ENCODE measurements at regions not wholly inside any gene's neighbourhood (a gene's known extent, or its start where the extent isn't known, plus 50 kb on each side); places are given as distances from the start of the nearest gene placed in this dataset.
"Not testable (repeated sequence)": the region's sequence is repeated elsewhere in the genome, so short reads cannot be mapped to it uniquely, and the experiment has no call there.

- H3K27me3 ChIP-seq: no peaks in the 10 kb centered on the region
- no peaks in the 10 kb centered on the region for H3K9me3 ChIP-seq
- peak in 1 of 2 donors; percentile 29 for DNase-seq
- H3K36me3 ChIP-seq: no peaks in the 10 kb centered on the region
- TF ChIP-seq EP300 (IDR thresholded peaks at IDR 0.05) (no peak), POLR2A (IDR thresholded peaks at IDR 0.05) (no peak)
- H3K4me3 ChIP-seq: no peak overlapping the region
- H3K4me1 ChIP-seq: no peaks in the 10 kb centered on the region
- intact Hi-C loops (cut with DNase I; ENCODE audit: low total_unique reads): no loop called here
- 64 to 72% (median 70%) methylated on average over 9 of the region's 9 CpGs for WGBS, 5 donors
- no peak overlapping the region for H3K27ac ChIP-seq
Measured at GRCh38 chr3:18189282-18190050, 235.7 kb downstream of the SATB1 start.

GRCh38 chr3:18188491-18188890 lies 236.6 kb downstream of the SATB1 start:
- WGBS, 5 donors: 73 to 89% (median 81%) methylated on average over 3 of the region's 3 CpGs
- no peaks in the 10 kb centered on the region for H3K4me1 ChIP-seq
- intact Hi-C loops (cut with DNase I; ENCODE audit: low total_unique reads): no loop called here

GRCh38 chr3:18185624-18186023 lies 239.5 kb downstream of the SATB1 start:
- intact Hi-C loops (cut with DNase I; ENCODE audit: low total_unique reads): no loop called here
- DNase-seq: no peak
- TF ChIP-seq POLR2AphosphoS5 (IDR thresholded peaks at IDR 0.05) (no peak), POLR2A (IDR thresholded peaks at IDR 0.05) (no peak)
- H3K9me3 ChIP-seq: no peaks in the 10 kb centered on the region
- H3K4me3 ChIP-seq: no peak overlapping the region
- H3K27ac ChIP-seq: no peak overlapping the region
- H3K27me3 ChIP-seq: no peaks in the 10 kb centered on the region
- H3K36me3 ChIP-seq: no peaks in the 10 kb centered on the region
- WGBS, 5 donors: 94 to 100% (median 95%) methylated on average over 1 of the region's 1 CpG
- no peaks in the 10 kb centered on the region for H3K4me1 ChIP-seq

More at GRCh38 chr3:18188491-18188890, 236.6 kb downstream of the SATB1 start:
- no peak overlapping the region for H3K4me3 ChIP-seq
- no peak for TF ChIP-seq POLR2A (IDR thresholded peaks at IDR 0.05)
- TF ChIP-seq CTCF (IDR thresholded peaks at IDR 0.05): no peak
- no peak for TF ChIP-seq EP300 (IDR thresholded peaks at IDR 0.05)
- TF ChIP-seq POLR2AphosphoS5 (IDR thresholded peaks at IDR 0.05): no peak
- H3K9me3 ChIP-seq: no peaks in the 10 kb centered on the region
- H3K27ac ChIP-seq: no peak overlapping the region
- DNase-seq: no peak
- no peaks in the 10 kb centered on the region for H3K36me3 ChIP-seq
- no peaks in the 10 kb centered on the region for H3K27me3 ChIP-seq

GRCh38 chr3:18182923-18183322 lies 242.2 kb downstream of the SATB1 start:
- 71 to 89% (median 86%) methylated on average over 1 of the region's 1 CpG for WGBS, 5 donors
- H3K4me1 ChIP-seq; H3K9me3 ChIP-seq; H3K27ac ChIP-seq; H3K27me3 ChIP-seq; intact Hi-C loops (cut with DNase I; ENCODE audit: low total_unique reads); H3K36me3 ChIP-seq; H3K4me3 ChIP-seq; DNase-seq: not testable (repeated sequence)

- no peaks in the 10 kb centered on the region for H3K27me3 ChIP-seq
- no peaks in the 10 kb centered on the region for H3K36me3 ChIP-seq
- intact Hi-C loops (cut with DNase I; ENCODE audit: low total_unique reads): no loop called here
- 24 to 37% (median 32%) methylated on average over 3 of the region's 3 CpGs for WGBS, 5 donors
- DNase-seq: peak in 1 of 2 donors; percentile 23
- TF ChIP-seq POLR2A (IDR thresholded peaks at IDR 0.05) (no peak), EP300 (IDR thresholded peaks at IDR 0.05) (no peak), POLR2AphosphoS5 (IDR thresholded peaks at IDR 0.05) (no peak), CTCF (IDR thresholded peaks at IDR 0.05) (no peak)
- H3K27ac ChIP-seq: no peak overlapping the region
- no peak overlapping the region for H3K4me3 ChIP-seq
- no peaks in the 10 kb centered on the region for H3K4me1 ChIP-seq
- H3K9me3 ChIP-seq: no peaks in the 10 kb centered on the region
Measured at GRCh38 chr3:18179521-18179920, 245.6 kb downstream of the SATB1 start.

GRCh38 chr3:18177271-18177670 lies 247.9 kb downstream of the SATB1 start:
- no peak overlapping the region for H3K4me3 ChIP-seq
- H3K9me3 ChIP-seq: no peaks in the 10 kb centered on the region
- no peaks in the 10 kb centered on the region for H3K36me3 ChIP-seq
- DNase-seq: no peak
- no peaks in the 10 kb centered on the region for H3K27me3 ChIP-seq
- TF ChIP-seq POLR2A (IDR thresholded peaks at IDR 0.05): no peak
- no peak for TF ChIP-seq CTCF (IDR thresholded peaks at IDR 0.05)
- TF ChIP-seq POLR2AphosphoS5 (IDR thresholded peaks at IDR 0.05): no peak
- TF ChIP-seq EP300 (IDR thresholded peaks at IDR 0.05): no peak
- no peak overlapping the region for H3K27ac ChIP-seq
- intact Hi-C loops (cut with DNase I; ENCODE audit: low total_unique reads): no loop called here
- H3K4me1 ChIP-seq: no peaks in the 10 kb centered on the region
- WGBS, 5 donors: 48 to 68% (median 64%) methylated on average over 4 of the region's 4 CpGs

GRCh38 chr3:18173891-18174290 lies 251.2 kb downstream of the SATB1 start:
- H3K27me3 ChIP-seq; DNase-seq; H3K4me1 ChIP-seq; H3K4me3 ChIP-seq; H3K9me3 ChIP-seq; H3K36me3 ChIP-seq; H3K27ac ChIP-seq; intact Hi-C loops (cut with DNase I; ENCODE audit: low total_unique reads): not testable (repeated sequence)
- 70 to 82% (median 76%) methylated on average over 5 of the region's 5 CpGs for WGBS, 5 donors

Measured in stomach (tissue), 8 donors.